Astrocyte of the spinal cord (primary cell): ENCODE measurements at regions not wholly inside any gene's neighbourhood (a gene's known extent, or its start where the extent isn't known, plus 50 kb on each side); places are given as distances from the start of the nearest gene placed in this dataset.
"Not testable (repeated sequence)": the region's sequence is repeated elsewhere in the genome, so short reads cannot be mapped to it uniquely, and the experiment has no call there.

Experiments used
- DNase-seq: peaks from one replicate; pipeline ENCODE4 v3.0.0; 2011; ENCODE audit warnings: low read depth, low spot score
- H3K4me3 ChIP-seq: 2 replicates; pipeline ENCODE4 v1.5.1; 2011; ENCODE audit warnings: low read depth, mild to moderate bottlenecking, low read length, moderate library complexity
- CTCF ChIP-seq: IDR thresholded peaks from 2 replicates; pipeline ENCODE4 v1.5.1; 2012; ENCODE audit warnings: low read depth, mild to moderate bottlenecking, low read length, inconsistent platforms
- in situ Hi-C: cut with HindIII; loops from 2 replicates; pipeline ENCODE4 v1.10.0; 2017; ENCODE audit warnings: low sequenced_read_pairs

GRCh38 chr10:117819304-117819703 is 227.4 kb downstream of the RAB11FIP2 start:
- no peak for DNase-seq
- no peak overlapping the region for H3K4me3 ChIP-seq
- in situ Hi-C loops, result no loop called here
- TF ChIP-seq CTCF, result no peak

GRCh38 chr10:117823980-117824379 is 222.8 kb downstream of the RAB11FIP2 start:
- no peak for DNase-seq
- in situ Hi-C loops, result no loop called here
- no peak for TF ChIP-seq CTCF
- H3K4me3 ChIP-seq, result no peak overlapping the region

GRCh38 chr10:117830205-117830604 is 216.5 kb downstream of the RAB11FIP2 start:
- H3K4me3 ChIP-seq, result no peak overlapping the region
- in situ Hi-C loops, result no loop called here
- no peak for DNase-seq
- TF ChIP-seq CTCF, result no peak

- DNase-seq, result no peak
- no peak overlapping the region for H3K4me3 ChIP-seq
- in situ Hi-C loops, result no loop called here
- no peak for TF ChIP-seq CTCF
Measured at GRCh38 chr10:117830787-117831212, 215.9 kb downstream of the RAB11FIP2 start.

GRCh38 chr10:117838500-117839498 is 207.9 kb downstream of the RAB11FIP2 start:
- DNase-seq, H3K4me3 ChIP-seq, in situ Hi-C loops: not testable (repeated sequence)

GRCh38 chr10:117856426-117856825 is 190.3 kb downstream of the RAB11FIP2 start:
- DNase-seq, in situ Hi-C loops: not testable (repeated sequence)

GRCh38 chr10:117860135-117860534 is 186.6 kb downstream of the RAB11FIP2 start:
- no peak for TF ChIP-seq CTCF
- no peak overlapping the region for H3K4me3 ChIP-seq
- in situ Hi-C loops, result no loop called here
- no peak for DNase-seq

More at GRCh38 chr10:117856426-117856825, 190.3 kb downstream of the RAB11FIP2 start:
- not testable (repeated sequence) for H3K4me3 ChIP-seq
